HTR-8/SVneo (cell line): ENCODE measurements at regions not wholly inside any gene's neighbourhood (a gene's known extent, or its start where the extent isn't known, plus 50 kb on each side); places are given as distances from the start of the nearest gene placed in this dataset.

ENCODE experiments used
- DNase-seq: peaks from one replicate; pipeline ENCODE4 v3.0.0; 2011; ENCODE audit warnings: low spot score, mixed read lengths; ENCODE audit not compliant: insufficient read length
- FAIRE-seq: peaks from 2 replicates; lab custom pipeline; 2011; peaks lifted over from hg19 to GRCh38; lab: Jason Lieb, UNC

- FAIRE-seq (no peak), DNase-seq (no peak)
Measured at GRCh38 chr21:38556390-38556789, 58.1 kb upstream of the ERG start.

GRCh38 chr21:38561205-38561604 is 62.9 kb upstream of the ERG start:
- DNase-seq (no peak), FAIRE-seq (no peak)

DNA sequence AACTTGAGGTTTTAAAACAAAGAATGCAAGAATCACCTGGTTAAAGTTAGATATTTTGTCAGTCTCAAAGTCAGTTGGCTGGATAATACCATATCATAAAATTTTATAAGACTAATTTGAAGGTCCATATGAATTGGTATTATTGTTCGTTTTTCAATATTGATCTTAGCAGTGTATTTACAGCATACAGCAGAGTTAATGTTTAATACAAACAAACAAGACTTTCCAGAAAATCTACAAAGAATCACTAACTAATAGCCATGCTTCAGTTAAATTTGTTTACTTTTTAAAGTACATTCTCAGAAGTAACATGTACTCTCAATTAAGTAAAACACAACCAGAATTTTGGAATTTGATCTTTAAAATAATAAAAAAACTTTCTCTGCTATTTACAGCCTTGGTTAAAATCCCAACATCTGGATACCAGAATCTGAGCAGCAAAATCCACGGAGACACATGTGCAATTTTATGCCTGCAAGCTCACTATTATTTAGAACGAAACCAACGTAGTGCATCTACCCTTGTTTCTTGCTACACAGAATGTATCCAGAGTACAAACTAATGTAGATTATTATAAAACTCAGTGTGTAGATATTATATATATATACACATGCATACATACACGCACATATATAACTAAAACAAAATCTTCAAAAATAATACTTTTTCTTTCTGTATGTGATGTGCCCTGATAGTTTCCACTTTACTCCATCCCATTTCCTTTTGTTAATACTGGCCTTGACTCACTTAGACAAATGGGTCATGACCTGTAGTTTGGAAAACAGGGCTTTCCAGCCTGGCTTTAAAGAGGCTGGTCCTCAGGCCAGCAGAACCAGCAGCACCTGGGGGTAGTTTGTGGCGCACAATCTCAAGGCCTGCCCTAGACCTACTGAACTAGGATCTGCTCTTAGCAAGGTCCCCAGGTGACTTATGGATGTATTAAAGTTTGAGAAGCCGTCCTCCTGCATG is 63.6 kb upstream of the ERG start:
- DNase-seq (no peak), FAIRE-seq (no peak)

- no peak for FAIRE-seq
- DNase-seq, result peak; percentile 26
Measured at GRCh38 chr21:38567335-38567969, 69.2 kb upstream of the ERG start.

GRCh38 chr21:38567970-38568360 is 69.7 kb upstream of the ERG start:
- no peak for FAIRE-seq

DNA sequence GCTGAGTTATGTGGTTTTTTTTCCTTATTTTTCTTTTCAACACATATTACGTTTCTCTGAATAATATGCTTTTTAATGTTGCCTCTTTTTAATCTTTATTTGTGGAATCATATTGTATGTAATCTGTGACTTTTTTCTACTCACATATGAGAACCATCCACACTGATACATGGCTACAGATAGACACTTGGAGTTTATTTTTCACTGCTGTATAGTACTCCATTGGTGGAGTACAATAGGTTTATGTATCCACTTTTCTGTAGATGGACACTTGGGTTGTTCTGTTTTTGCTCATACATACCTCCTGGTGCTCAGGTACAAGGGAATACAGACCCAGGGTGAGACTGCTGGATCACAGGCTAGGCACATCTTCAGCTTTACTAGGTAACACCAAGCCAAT is 71.5 kb upstream of the ERG start:
- DNase-seq (no peak), FAIRE-seq (no peak)

More at GRCh38 chr21:38567970-38568360, 69.7 kb upstream of the ERG start:
- DNase-seq, result no peak

GRCh38 chr21:38570596-38570995 is 72.3 kb upstream of the ERG start:
- no peak for FAIRE-seq

DNA sequence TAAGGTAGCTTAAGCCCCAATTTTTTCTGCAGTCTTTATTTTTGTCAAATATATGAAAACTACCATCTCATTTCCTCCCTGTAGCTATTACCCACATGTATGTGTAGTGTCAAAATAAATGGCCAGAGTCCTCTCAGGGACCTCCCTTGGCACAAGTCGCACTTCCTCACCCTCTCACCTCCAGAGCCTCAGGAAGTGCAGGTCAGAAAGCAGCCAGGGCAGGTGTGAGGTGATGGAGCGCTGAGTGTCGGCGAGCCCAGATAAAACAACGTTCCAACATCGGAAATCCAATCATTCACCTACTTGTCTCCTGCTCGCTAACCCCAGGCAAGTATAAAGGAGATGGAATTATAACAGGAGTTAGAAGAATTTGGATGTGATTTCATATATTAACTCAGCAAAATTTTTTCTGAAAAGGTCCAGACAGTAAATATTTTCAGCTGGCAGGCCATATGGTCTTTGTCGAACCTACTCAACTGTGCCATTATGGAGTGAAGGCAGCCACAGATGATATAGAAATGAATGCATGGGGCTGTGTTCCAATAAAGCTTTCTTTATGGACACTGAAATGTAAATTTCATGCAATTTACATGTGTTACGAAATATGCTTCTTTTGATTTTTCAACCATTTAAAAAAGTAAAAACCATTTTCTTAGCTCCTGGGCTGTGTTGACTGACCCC is 76.8 kb upstream of the ERG start:
- DNase-seq (no peak), FAIRE-seq (no peak)

More at GRCh38 chr21:38570596-38570995, 72.3 kb upstream of the ERG start:
- DNase-seq, result no peak

DNA sequence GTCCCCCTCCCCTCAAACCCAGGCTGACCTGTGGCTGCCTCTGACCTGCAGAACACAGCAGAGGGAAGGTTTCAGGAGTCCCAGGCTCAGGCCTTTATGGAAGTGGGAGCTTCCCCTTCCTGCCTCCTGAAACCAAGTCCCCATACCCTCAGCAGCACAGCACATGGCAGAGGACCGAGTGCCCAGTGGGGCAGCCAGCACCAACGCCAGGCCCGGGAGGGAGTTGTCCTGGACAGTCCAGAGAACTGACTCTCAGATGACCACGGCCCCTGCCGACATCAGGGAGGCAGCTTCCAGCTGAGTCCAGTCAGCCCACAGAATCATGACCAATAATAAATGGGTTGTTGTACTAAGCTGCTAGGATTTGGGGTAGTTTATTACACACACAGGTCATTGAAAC is 79.6 kb upstream of the ERG start:
- DNase-seq, result no peak
- no peak for FAIRE-seq

GRCh38 chr21:38590449-38591217 is 92.4 kb upstream of the ERG start:
- no peak for DNase-seq

GRCh38 chr21:38591218-38591537 is 92.9 kb upstream of the ERG start:
- no peak for FAIRE-seq
- DNase-seq, result no peak

More at GRCh38 chr21:38590449-38591217, 92.4 kb upstream of the ERG start:
- no peak for FAIRE-seq

- FAIRE-seq (no peak), DNase-seq (no peak)
Measured at GRCh38 chr21:38596264-38597042, 98.2 kb upstream of the ERG start.

DNA sequence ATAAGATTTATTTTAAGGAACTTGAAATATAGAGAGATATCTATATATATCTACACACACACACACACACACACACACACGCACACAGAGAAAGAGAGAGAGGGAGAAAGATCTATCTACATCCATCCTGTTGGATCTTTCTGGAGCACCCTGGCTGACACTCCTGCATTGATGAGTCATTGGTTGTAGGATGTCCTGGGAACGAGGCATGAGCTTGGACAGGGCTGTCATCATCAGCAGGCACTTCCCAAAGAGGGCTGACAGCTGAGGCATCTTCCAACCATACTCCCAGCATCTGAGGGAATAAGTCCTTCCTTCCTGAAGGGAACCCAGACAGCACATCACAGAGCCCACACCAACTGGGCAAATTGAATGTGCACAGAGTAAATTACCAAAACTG is 99.1 kb upstream of the ERG start:
- no peak for DNase-seq
- FAIRE-seq, result no peak

DNA sequence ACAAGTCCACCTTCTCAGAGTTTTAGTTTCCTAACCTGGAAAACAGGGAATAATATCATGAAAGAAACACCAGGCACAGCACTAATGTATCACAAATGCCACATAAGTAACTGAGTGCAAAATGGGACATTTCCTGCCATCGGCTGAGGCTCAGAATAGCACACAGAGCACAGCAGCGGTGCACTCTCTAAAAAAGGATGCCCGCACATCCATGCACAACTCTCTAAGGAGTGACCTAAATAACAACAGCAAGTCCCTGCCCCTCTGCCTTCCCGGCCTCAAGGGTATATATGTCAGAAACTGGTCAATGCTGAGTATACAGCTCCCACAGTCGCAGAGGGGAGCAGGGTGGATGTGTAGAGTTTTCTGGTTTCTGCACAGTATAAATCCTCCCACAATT is 100.1 kb upstream of the ERG start:
- no peak for DNase-seq
- FAIRE-seq, result no peak

- no peak for FAIRE-seq
- no peak for DNase-seq
Measured at GRCh38 chr21:38599381-38599975, 101.2 kb upstream of the ERG start.

GRCh38 chr21:38600106-38600505 is 101.8 kb upstream of the ERG start:
- FAIRE-seq, result no peak

GRCh38 chr21:38605236-38605635 is 107.0 kb upstream of the ERG start:
- DNase-seq (no peak), FAIRE-seq (no peak)

More at GRCh38 chr21:38600106-38600505, 101.8 kb upstream of the ERG start:
- no peak for DNase-seq

DNA sequence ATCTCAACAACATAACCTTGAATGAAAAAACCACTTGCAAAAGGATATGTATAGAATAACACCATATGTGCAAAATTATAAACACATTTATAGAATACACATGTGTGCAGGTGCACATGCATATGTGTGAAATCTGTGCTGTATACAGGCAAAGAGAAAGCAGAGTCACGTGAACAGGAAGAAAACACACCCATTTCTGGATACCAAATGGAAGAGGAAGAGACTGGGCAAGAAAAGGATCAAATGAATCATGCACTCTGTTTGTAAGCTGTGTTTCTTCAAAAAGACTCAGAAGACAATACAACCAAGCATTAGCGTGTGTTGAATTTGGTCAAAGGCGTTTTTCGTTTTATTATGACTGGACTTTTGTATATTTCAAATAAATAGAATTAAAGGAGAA is 111.3 kb upstream of the ERG start:
- FAIRE-seq, result no peak
- DNase-seq, result no peak

DNA sequence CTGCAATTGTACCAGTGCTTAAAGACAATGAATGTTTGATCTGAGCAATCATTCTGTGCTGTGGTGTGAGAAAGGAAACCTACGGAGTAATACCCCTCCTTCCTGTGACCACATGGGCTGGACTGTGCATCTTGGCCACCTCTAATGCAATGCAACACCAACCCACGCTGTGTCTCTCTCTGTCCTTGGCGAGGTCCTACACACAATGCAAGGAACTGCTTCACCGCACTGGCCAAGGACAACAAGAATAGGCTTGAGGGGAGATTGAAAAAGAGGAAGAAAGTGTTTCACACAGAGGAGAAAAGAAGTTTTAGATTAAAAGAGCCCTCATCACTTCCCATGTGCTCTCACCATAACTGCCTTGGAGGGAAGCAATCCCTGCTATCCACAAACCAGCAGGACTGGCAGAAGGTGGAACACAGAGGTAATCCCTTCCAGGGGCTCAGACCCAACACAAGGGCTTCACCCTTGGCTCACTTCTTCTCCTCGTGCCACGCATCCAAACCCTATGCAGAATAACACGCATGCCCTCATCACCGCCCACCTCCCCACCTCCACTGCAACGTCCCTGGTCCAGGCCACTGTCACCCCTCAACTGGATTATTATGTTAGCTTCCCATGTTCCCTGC is 112.5 kb upstream of the ERG start:
- DNase-seq (no peak), FAIRE-seq (no peak)
